PC-9 (cell line): ENCODE measurements at regions not wholly inside any gene's neighbourhood (a gene's known extent, or its start where the extent isn't known, plus 50 kb on each side); places are given as distances from the start of the nearest gene placed in this dataset.

Experiments used
- EZH2 ChIP-seq: fragments of 200-600 bp; sonication (generic); IDR thresholded peaks from 2 replicates; pipeline ENCODE4 v1.8.0; 2017; ENCODE audit warnings: antibody characterized with exemption, low read depth
- TF ChIP-seq, protein P1 (sequence below): fragments of 200-600 bp; sonication (generic); conservative IDR thresholded peaks from 2 replicates; pipeline ENCODE4 v1.6.1; 2017; ENCODE audit warnings: mixed run types, antibody characterized with exemption, mild to moderate bottlenecking, moderate library complexity

DNA sequence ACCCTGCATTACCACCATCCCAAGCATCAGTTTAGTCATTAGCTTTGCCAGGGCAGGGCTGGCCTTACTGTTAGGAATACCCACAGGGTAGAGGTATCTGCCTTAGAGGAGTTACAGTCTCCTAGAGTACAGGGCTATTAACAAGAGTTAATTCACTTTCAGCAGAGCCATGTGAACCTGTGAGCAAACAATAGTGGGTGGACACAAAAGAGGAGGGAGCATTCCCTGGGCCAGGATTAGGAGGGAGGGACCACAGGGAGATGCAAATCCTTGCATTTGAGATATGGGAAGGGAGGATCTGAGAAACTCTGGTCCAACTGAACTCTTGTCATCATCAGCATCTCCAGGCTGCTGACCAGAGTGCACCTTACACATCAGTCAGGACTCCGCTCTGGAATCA, 51.1 kb upstream of the IGSF21 start:
- TF ChIP-seq, protein P1, sequence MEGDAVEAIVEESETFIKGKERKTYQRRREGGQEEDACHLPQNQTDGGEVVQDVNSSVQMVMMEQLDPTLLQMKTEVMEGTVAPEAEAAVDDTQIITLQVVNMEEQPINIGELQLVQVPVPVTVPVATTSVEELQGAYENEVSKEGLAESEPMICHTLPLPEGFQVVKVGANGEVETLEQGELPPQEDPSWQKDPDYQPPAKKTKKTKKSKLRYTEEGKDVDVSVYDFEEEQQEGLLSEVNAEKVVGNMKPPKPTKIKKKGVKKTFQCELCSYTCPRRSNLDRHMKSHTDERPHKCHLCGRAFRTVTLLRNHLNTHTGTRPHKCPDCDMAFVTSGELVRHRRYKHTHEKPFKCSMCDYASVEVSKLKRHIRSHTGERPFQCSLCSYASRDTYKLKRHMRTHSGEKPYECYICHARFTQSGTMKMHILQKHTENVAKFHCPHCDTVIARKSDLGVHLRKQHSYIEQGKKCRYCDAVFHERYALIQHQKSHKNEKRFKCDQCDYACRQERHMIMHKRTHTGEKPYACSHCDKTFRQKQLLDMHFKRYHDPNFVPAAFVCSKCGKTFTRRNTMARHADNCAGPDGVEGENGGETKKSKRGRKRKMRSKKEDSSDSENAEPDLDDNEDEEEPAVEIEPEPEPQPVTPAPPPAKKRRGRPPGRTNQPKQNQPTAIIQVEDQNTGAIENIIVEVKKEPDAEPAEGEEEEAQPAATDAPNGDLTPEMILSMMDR = no peak
- no peak for TF ChIP-seq EZH2
